Left cardiac atrium (tissue), 4 donors: ENCODE measurements at regions not wholly inside any gene's neighbourhood (a gene's known extent, or its start where the extent isn't known, plus 50 kb on each side); places are given as distances from the start of the nearest gene placed in this dataset.
A peak's percentile ranks its signal among the peaks of the same experiment; 100 is the strongest.
"Not testable (repeated sequence)": the region's sequence is repeated elsewhere in the genome, so short reads cannot be mapped to it uniquely, and the experiment has no call there.

Source experiments
- ATAC-seq, 2 donors: fragments of 200-7000 bp; cut with Tn5 transposase; one replicate each; pipeline ENCODE4 v1.9.1; 2020; ENCODE audit warnings: mild to moderate bottlenecking in 2 of 2, moderate library complexity in 2 of 2
- DNase-seq: peaks from one replicate; pipeline ENCODE4 v3.0.0-alpha.2; 2020
- intact Hi-C, 2 donors: fragments of 100-400 bp; cut with DNase I; formaldehyde crosslinking; loops; one replicate each; pipeline versions ENCODE4 v1.14.1 to v1.15.1; 2022 to 2023
- donor health status: DM: no; HTN: yes; CAD: no.
- donor health status: DM: no; HTN: yes; CAD: no; lungs with severe emphysema.
- donor health status: DM: yes; HTN: yes; CAD: no.
- donor health status: Dilated cardiomyopathy.

DNA sequence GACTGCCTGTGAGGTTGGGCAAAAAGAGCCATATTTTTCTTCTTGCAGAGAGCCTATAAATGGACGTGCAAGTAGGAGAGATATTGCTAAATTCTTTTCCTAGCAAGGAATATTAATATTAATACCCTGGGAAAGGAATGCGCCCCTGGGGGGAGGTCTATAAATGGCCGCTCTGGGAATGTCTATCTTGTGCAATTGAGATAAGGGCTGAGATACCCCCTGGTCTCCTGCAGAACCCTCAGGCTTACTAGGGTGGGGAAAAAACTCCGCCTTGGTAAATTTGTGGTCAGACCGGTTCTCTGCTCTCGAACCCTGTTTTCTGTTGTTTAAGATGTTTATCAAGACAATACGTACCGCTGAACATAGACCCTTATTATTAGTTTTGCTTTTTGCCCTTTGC is 157.8 kb downstream of the IER5 start:
- ATAC-seq, DNase-seq, intact Hi-C loops: not testable (repeated sequence)

DNA sequence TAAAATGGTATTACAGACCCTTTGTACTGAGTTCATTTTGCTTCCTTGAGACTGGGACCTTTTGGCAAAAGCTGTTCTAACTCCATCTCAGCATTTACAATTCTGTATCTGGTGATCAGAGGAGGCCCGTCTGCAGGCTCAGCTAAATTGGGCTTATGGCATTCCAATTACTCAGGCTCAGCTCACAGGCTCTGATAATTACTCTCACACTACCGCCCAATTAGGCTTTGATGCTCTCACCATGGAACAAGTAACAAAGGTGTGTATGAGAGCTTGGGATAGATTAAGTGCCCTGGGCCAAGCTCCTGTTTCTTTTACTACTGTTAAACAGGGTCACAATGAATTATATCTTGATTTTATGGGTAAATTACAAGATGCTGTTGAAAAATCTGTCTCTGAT is 159.9 kb downstream of the IER5 start:
- ATAC-seq, intact Hi-C loops, DNase-seq: not testable (repeated sequence)

DNA sequence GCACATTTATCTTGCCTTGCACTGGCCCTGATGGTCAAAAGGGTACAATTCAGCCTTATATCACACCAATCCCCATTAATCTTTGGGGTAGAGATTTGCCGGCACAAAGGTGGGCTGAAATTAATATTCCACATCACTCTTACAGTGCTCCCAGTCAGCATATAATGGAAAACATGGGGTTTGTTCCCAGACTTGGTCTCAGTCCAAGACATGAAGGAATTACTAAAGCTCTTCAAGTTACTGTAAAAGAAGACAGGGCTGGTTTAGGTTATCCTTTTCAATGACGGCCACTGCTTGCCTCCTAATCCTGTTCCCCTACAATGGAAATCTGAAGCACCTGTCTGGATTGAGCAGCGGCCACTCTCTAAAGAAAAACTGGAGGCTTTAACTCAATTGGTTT is 160.7 kb downstream of the IER5 start:
- ATAC-seq, result no peak
- no peak for DNase-seq
- intact Hi-C loops, result no loop called here

DNA sequence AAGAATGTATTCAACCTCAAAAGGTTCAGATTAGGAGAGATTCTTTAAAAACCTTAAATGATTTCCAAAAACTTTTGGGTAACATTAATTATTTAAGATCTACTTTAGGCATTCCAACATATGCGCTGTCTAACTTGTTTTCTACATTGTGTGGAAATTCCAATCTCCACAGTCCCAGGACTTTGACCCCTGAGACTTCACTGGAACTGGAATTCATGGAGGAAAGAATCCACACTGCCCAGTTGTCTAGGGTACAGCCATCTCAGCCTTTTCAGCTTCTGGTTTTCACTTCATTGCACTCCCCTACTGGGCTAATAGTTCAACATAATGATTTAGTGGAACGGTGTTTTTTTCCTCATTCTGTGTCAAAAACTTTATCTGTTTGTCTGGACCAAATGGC is 161.5 kb downstream of the IER5 start:
- intact Hi-C loops, result no loop called here
- ATAC-seq (no peak), DNase-seq (no peak)

DNA sequence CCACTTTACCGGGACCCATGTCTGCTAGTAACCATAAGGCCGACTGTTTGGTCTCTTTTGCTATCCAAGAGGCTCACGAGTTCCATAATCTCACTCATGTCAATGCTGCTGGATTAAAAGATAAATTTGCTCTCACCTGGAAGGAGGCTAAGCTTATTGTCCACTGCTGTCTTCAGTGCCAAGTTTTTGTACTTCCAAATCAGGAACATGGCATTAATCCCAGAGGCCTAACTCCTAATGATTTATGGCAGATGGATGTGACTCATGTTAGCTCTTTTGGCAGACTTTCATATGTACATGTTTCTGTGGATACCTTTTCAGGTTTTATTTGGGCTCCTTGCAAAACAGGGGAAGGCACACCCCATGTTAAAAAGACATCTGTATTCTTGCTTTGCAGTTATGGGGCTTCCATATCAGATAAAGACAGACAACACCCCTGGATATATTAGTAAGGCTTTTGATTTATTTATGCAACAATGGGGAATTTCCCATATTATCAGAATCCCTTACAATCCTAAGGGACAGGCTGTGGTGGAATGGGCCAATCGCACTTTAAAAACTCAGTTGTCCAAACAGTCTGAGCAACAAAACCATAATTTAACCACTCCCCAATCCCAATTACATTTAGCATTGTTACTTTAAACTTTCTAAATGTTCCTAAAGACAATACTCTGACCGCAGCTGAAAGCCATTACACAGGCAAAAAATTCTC is 162.7 kb downstream of the IER5 start:
- no peak for ATAC-seq
- intact Hi-C loops, result no loop called here
- no peak for DNase-seq

DNA sequence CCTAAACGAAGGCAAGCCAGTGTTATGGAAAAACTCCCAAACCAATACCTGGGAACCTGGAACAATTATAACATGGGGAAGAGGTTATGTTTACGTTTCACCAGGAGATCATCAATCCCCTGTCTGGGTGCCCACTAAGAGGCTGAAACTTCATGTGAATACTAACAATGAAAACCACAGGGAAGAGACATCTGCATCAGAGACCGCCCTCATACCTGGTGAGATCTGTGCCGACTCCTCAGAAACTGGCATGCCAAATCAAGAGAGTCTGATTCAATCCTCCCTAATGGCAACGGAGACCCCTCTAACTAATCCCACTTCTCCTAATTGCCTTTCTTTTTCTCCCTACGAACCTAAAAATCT is 163.2 kb downstream of the IER5 start:
- intact Hi-C loops, result no loop called here
- DNase-seq (no peak), ATAC-seq (no peak)

DNA sequence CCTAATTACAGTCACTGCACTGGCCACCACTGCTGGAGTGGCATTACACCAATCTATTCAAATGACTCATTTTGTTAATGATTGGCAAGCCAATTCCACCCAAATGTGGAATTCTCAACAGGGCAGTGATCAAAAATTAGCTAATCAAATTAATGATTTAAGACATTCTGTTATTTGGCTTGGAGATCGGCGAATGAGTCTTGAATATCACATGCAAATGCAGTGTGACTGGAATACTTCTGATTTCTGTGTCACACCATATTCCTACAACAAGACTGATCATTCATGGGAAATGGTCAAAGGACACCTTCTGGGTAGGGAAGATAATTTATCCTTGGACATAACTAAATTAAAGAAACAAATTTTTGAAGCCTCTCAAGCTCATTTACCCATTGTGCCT is 165.1 kb downstream of the IER5 start:
- ATAC-seq, DNase-seq, intact Hi-C loops: not testable (repeated sequence)

DNA sequence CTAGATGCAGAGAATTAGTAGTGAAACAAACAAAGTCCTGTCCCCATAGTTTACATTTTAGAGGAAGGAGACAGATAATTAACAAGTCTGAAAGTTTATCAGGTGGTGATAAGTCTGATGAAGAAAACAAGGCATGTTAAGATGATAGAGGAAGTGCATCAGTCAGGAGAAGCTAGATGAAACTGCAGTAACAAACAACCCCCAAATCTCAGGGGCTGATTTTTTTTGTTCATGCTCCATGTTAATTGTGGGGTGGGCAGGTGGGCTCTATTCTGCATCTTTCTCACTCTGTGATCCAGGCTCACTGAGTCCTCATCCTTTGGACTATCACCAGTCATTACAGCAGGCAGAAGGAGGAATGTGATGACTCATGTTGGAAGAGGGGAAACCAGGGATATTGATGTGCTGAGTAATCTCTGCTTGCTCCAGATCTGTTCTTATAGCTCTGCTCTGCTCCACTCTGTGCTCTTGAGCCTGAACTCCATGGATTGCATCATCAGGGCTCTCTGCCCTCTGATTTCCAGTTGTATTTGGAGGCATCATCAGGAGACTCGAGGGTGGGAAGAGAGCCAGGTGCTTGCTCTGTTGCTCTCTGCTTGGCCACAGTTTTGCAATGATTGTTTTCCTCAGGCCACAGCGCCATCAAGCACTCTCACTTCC is 166.9 kb downstream of the IER5 start:
- ATAC-seq (peak; percentile 30 to 96), DNase-seq (no peak)
- intact Hi-C loops, result no loop called here

DNA sequence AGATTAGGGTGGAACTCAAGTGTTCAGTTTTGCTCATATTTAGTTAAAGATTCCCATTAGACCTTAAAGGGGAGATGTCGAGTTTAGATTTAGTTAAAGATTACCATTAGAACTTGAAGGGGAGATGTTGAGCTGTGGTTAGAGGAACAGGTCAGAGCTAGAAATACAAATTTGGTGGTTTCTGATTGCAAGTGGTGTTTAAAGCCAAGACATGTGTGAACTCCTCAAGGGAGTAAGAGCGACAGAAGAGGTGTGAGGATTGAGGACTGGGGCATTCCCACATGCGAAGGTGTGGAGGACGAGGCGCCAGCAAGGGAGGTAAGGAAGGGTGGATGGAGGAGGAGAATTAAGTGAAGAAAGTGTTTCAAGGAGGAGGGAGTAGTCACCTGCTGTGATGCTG is 168.6 kb downstream of the IER5 start:
- ATAC-seq (no peak), DNase-seq (no peak)
- intact Hi-C loops, result no loop called here

DNA sequence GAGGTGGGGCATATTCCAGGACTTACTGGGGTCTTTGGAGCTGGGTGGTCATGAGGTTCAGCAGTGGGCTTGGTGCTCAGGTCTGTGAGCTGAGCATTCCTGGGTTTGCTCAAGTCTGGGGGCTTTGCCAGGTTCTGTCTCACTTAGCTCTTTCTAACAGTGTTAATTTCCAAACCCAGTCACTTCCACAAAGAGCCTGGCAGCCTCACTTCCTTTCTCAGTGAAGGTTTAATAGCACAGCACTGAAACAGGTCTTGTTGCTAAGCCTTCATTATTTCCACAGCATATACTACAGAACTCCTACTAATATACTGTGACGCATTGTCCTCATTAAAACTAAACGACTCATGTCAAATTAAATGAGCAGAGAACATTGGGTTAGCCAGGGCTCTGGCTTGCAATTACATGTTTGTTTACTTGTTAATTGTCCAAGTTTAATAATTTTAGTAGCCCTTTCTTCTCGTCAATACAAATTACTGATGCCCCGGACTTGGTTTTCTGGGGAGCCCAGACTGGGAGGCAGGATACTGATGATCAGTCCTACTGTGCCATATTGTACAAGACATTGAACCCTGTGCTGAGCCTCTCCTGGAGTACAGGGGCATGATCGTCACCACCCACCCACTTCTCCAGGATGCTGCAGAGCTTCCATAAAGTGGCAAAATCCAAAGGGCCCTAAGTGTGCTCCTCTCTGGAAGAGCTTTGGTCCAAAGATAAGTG is 170.7 kb downstream of the IER5 start:
- DNase-seq (no peak), ATAC-seq (no peak)
- intact Hi-C loops, result no loop called here

DNA sequence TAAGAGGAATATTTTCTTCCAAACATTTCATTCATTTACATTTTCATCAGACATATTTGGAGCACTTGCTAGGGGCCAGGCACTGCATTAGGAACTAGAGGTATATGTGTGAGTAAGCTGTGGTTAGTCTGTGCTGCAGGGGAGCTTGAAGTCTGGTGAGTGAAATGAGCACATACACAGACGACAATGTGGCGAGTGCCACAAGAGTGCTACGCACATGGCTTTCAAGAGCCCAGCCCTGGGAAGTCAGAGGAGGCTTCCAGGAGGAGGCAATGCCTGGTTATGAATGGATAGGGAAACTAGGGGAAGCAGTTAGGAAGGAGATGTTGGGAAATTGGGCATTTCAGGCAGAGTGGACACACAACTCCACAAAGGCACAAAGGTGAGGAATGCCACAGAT is 171.8 kb downstream of the IER5 start:
- ATAC-seq (no peak), DNase-seq (no peak)
- intact Hi-C loops, result no loop called here

DNA sequence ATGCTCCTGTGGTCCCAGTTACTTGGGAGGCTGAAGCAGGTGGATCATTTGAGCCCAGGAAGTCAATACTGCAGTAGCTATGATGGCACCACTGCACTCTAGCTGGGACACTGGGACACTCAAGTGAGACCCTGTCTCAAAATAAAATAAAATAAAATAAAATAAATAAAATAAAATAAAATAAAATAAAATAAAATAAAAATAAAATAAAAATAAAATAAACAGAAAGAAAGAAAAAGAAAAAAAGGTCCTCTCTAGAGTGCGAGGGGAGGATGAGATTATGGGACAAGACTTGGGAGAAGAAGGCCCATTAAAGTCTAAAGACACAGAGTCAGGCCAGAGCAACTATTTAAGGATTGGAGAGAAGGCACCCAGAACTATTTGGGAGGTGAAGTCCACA is 172.5 kb downstream of the IER5 start:
- ATAC-seq (no peak), DNase-seq (no peak)
- intact Hi-C loops, result no loop called here

DNA sequence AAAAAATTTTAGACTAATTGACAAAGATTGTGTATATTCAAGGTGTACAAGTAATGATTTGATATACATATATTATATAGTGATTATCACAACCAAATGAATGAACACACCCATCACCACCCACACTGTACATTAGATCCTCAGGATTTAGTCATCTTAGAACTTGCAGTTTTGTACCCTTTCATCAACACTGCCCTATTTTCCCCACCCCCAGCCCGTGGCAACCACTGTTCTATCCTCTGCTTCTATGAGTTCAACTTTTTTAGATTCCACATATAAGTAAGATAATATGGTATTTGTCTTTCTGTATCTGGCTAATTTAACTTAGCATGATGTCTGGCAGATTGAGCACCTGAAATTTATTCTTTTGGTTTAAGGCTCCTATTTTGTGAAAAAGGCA is 173.6 kb downstream of the IER5 start:
- ATAC-seq (no peak), DNase-seq (no peak)
- intact Hi-C loops, result no loop called here

DNA sequence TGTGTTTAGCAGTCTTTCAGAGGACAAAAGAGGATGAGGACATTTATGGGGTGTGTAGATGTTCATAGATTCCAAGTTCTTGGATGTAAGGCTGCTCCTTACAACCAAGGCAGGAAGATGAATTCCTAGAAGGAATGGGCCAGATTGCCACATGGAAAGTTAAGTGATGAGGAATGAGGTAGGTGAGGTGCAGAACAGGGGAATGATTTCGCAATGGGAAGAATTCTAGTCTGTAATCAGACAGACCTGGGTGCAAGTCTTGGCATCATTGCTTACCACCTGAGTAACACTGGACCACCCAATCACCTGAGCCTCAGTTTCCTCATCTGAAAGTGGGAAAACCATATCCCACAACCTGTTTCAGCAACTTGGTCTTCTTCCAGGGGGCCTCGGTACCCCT is 174.9 kb downstream of the IER5 start:
- no peak for DNase-seq
- no peak for ATAC-seq
- intact Hi-C loops, result no loop called here

DNA sequence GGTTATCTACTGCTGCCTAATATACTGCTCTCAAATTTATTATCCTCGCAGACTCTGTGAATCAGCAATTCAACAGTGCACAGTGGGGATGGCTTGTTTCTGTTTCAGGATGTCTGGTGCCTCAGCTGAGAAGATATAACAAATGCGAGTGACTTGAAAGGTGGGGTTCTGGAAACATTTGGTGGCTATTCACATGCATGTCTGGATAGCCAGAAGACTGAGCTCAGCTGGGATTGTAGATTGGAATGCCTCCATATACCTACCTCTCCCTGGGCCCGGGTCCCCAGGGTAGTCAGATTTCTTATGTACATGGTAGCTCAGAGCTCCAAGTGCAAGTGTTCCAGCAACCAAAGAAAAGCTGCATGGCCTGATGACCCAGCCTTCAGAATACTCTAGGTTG is 176.3 kb downstream of the IER5 start:
- no peak for ATAC-seq
- DNase-seq, result no peak
- intact Hi-C loops, result no loop called here

DNA sequence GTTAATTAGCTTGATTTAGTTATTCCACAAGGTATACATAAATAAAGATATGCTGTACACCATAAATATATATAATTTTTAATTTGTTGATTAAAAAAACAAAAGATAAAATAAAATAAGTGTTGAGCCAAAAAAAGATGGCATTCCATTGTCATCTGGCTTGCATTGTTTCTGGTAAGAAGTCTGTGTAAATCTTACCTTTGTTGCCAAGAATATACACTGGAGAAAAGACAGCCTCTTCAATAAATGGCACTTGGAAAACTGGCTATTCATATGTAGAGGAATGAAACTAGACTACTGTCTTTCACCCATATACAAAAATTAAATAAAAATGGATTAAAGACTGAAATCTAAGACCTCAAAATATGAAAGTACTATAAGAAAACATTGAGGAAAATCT is 196.5 kb downstream of the IER5 start:
- DNase-seq, result no peak
- no peak for ATAC-seq
- intact Hi-C loops, result no loop called here

DNA sequence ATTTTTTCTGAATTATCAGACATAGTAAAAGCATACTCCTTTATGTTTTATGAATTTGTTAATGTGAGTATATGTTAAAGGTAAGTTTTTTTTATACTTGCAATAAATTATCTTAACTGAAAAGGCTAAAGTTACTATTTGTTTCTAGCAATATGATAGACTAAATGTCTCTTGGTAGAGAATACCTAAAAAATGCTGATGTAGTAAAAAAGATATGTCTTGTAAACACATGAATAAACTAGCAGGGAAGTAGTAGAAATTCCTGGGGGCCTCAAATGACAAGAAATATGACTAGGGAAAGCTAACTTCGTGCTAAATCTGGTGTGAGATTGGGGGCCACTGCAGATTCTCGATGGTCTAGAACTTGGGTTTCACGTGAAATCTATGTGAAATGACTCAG is 188.1 kb upstream of the CACNA1E start:
- no peak for DNase-seq
- intact Hi-C loops, result no loop called here
- ATAC-seq, result no peak

DNA sequence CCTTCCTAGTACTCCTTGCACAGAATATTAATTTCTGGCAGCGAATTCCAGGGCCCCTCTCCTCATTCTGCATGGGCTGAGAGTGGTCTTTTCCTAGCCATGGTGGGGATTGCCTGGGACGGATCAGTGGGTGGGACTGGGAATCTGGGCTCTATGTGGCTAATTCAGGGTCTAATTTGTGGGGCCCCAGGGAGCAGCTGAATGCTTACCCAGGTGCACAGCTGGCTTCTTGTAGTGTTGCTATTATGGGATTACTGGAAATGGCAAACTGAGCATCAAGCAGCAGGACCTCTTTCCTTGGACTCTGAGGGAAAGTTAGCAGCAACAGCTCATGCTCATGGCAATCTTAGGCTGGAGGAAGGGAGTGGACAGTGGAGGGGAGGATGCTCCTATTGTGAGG is 187.1 kb upstream of the CACNA1E start:
- DNase-seq (no peak), ATAC-seq (no peak)
- intact Hi-C loops, result no loop called here

DNA sequence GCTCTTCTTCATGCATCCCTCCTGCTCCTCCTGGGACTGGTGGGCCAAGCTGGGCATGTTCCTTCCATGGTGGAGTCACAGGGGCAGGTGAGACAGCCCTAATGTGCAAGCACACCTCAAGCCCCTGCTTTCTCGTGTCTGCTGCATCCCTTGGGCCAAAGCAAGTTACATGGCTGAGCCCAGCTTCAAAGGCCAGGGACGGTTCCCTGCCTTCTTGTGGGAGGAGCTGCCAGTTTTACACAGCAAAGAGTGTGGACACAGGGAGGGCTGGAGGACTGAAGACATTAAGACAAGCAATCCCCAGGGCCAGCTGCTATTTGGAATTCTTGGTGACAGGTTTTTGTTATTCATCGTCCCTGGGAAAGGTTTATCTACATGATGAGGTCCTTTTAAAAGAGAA is 175.2 kb upstream of the CACNA1E start:
- ATAC-seq (no peak), DNase-seq (no peak)
- intact Hi-C loops, result no loop called here

DNA sequence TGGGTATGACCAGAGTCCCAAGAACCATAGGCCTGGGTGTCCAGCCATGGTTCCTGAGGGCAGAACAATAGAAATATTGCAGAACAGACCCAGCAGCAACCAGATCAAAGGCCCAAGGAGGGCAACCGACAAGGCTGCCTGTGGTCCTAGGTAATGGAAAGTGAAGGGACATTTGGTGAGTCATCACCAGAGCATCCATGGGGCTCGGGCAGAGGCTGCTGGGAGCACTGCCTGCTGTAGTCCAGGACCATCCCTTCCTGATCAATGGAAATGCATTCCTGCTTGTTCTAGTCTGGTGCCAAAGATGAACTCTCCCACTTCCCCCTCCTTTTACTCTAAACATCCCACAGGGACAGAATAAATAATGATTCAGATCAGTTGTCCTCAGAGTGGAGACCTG is 172.8 kb upstream of the CACNA1E start:
- intact Hi-C loops, result no loop called here
- DNase-seq (no peak), ATAC-seq (no peak)

DNA sequence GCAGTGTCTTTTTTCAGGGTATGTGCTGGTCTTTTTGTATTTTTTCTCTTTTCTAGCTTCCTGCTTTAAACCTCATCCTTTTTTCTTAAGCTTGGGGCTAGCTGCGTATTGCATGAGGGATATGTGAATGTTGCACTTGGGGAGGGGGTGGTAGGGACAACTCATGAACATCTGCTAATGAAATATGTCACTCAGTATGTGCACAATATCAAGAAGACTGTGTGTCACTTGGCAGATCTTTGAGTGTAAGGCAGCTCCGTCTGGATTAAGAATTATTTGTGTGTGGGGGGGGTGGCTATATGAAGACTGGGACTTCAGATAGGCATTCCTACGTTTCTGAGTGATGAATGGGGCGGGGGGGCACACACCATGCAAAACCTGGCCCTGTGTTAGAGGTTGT is 170.4 kb upstream of the CACNA1E start:
- ATAC-seq (no peak), DNase-seq (no peak)
- intact Hi-C loops, result no loop called here
